ENCODE measurements at regions not wholly inside any gene's neighbourhood (a gene's known extent, or its start where the extent isn't known, plus 50 kb on each side); places are given as distances from the start of the nearest gene placed in this dataset.

- no peaks in the 10 kb centered on the region for H3K9me3 ChIP-seq (ENCODE audit: control insufficient read depth, low read length)
- no peak overlapping the region for H3K4me3 ChIP-seq (ENCODE audit: low read length in 2 of 2)
- DNase-seq = no peak
- no peaks in the 10 kb centered on the region for H3K36me3 ChIP-seq (ENCODE audit: control insufficient read depth in 1 of 2, insufficient read depth in 2 of 2, low read length in 1 of 2)
- intact Hi-C loops (cut with DNase I) = no loop called here
- H3K4me1 ChIP-seq (ENCODE audit: control insufficient read depth in 1 of 2, insufficient read depth in 2 of 2, low read length in 2 of 2) = no peaks in the 10 kb centered on the region
- no peaks in the 10 kb centered on the region for H3K27me3 ChIP-seq (ENCODE audit: control insufficient read depth in 1 of 2, insufficient read depth in 2 of 2, low read length in 1 of 2)
- no peak overlapping the region for H3K27ac ChIP-seq (ENCODE audit: low read depth in 1 of 2, low read length in 2 of 2)
- ATAC-seq (ENCODE audit: low FRiP score) = no peak
These were observed 229.7 kb downstream of the NECTIN3 start for GRCh38 chr3:111301238-111301798.

- Histone ChIP-seq H3K4me3 (ENCODE audit: low read length in 2 of 2) (no peak overlapping the region), H3K27me3 (ENCODE audit: control insufficient read depth in 1 of 2, insufficient read depth in 2 of 2, low read length in 1 of 2) (no peaks in the 10 kb centered on the region), H3K36me3 (ENCODE audit: control insufficient read depth in 1 of 2, insufficient read depth in 2 of 2, low read length in 1 of 2) (no peaks in the 10 kb centered on the region), H3K4me1 (ENCODE audit: control insufficient read depth in 1 of 2, insufficient read depth in 2 of 2, low read length in 2 of 2) (no peaks in the 10 kb centered on the region), H3K9me3 (ENCODE audit: control insufficient read depth, low read length) (no peaks in the 10 kb centered on the region), H3K27ac (ENCODE audit: low read depth in 1 of 2, low read length in 2 of 2) (no peak overlapping the region)
- ATAC-seq (ENCODE audit: low FRiP score) (no peak), DNase-seq (no peak)
- WGBS, 2 donors = 93 to 98% methylated on average over 1 of the region's 1 CpG
- intact Hi-C loops (cut with DNase I) = no loop called here
These were observed 230.4 kb downstream of the NECTIN3 start for GRCh38 chr3:111302063-111302462.

GRCh38 chr3:111303760-111304159 is 232.1 kb downstream of the NECTIN3 start:
- no peak overlapping the region for H3K4me3 ChIP-seq (ENCODE audit: low read length in 2 of 2)
- no peaks in the 10 kb centered on the region for H3K36me3 ChIP-seq (ENCODE audit: control insufficient read depth in 1 of 2, insufficient read depth in 2 of 2, low read length in 1 of 2)
- ATAC-seq (ENCODE audit: low FRiP score) (no peak), DNase-seq (no peak)
- H3K27ac ChIP-seq (ENCODE audit: low read depth in 1 of 2, low read length in 2 of 2) = no peak overlapping the region
- H3K4me1 ChIP-seq (ENCODE audit: control insufficient read depth in 1 of 2, insufficient read depth in 2 of 2, low read length in 2 of 2) = no peaks in the 10 kb centered on the region
- H3K27me3 ChIP-seq (ENCODE audit: control insufficient read depth in 1 of 2, insufficient read depth in 2 of 2, low read length in 1 of 2) = no peaks in the 10 kb centered on the region
- intact Hi-C loops (cut with DNase I) = no loop called here
- WGBS, 2 donors = 63 to 80% methylated on average over 1 of the region's 1 CpG
- H3K9me3 ChIP-seq (ENCODE audit: control insufficient read depth, low read length) = no peaks in the 10 kb centered on the region

GRCh38 chr3:111307676-111308075 is 234.3 kb upstream of the CD96 start:
- Histone ChIP-seq H3K36me3 (ENCODE audit: control insufficient read depth in 1 of 2, insufficient read depth in 2 of 2, low read length in 1 of 2) (no peaks in the 10 kb centered on the region), H3K9me3 (ENCODE audit: control insufficient read depth, low read length) (no peaks in the 10 kb centered on the region), H3K27me3 (ENCODE audit: control insufficient read depth in 1 of 2, insufficient read depth in 2 of 2, low read length in 1 of 2) (no peaks in the 10 kb centered on the region), H3K4me3 (ENCODE audit: low read length in 2 of 2) (no peak overlapping the region), H3K27ac (ENCODE audit: low read depth in 1 of 2, low read length in 2 of 2) (no peak overlapping the region), H3K4me1 (ENCODE audit: control insufficient read depth in 1 of 2, insufficient read depth in 2 of 2, low read length in 2 of 2) (no peaks in the 10 kb centered on the region)
- DNase-seq (no peak), ATAC-seq (ENCODE audit: low FRiP score) (no peak)
- intact Hi-C loops (cut with DNase I) = no loop called here
- 82 to 85% methylated on average over 1 of the region's 1 CpG for WGBS, 2 donors

GRCh38 chr3:111311126-111311525 is 230.9 kb upstream of the CD96 start:
- intact Hi-C loops (cut with DNase I) = no loop called here
- Histone ChIP-seq H3K9me3 (ENCODE audit: control insufficient read depth, low read length) (no peaks in the 10 kb centered on the region), H3K27me3 (ENCODE audit: control insufficient read depth in 1 of 2, insufficient read depth in 2 of 2, low read length in 1 of 2) (no peaks in the 10 kb centered on the region), H3K36me3 (ENCODE audit: control insufficient read depth in 1 of 2, insufficient read depth in 2 of 2, low read length in 1 of 2) (no peaks in the 10 kb centered on the region), H3K4me1 (ENCODE audit: control insufficient read depth in 1 of 2, insufficient read depth in 2 of 2, low read length in 2 of 2) (peaks cover 0 to 7% of the 10 kb centered on the region in 2 donors), H3K4me3 (ENCODE audit: low read length in 2 of 2) (no peak overlapping the region), H3K27ac (ENCODE audit: low read depth in 1 of 2, low read length in 2 of 2) (no peak overlapping the region)
- no peak for ATAC-seq (ENCODE audit: low FRiP score)
- DNase-seq = no peak

- intact Hi-C loops (cut with DNase I) = no loop called here
These were observed 230.2 kb upstream of the CD96 start for GRCh38 chr3:111311709-111312235.

GRCh38 chr3:111314181-111314873 is 227.7 kb upstream of the CD96 start:
- intact Hi-C loops (cut with DNase I) = no loop called here

More at GRCh38 chr3:111311709-111312235, 230.2 kb upstream of the CD96 start:
- Histone ChIP-seq H3K27ac (ENCODE audit: low read depth in 1 of 2, low read length in 2 of 2) (no peak overlapping the region), H3K9me3 (ENCODE audit: control insufficient read depth, low read length) (no peaks in the 10 kb centered on the region), H3K4me3 (ENCODE audit: low read length in 2 of 2) (no peak overlapping the region), H3K36me3 (ENCODE audit: control insufficient read depth in 1 of 2, insufficient read depth in 2 of 2, low read length in 1 of 2) (no peaks in the 10 kb centered on the region), H3K4me1 (ENCODE audit: control insufficient read depth in 1 of 2, insufficient read depth in 2 of 2, low read length in 2 of 2) (peaks cover 0 to 7% of the 10 kb centered on the region in 2 donors), H3K27me3 (ENCODE audit: control insufficient read depth in 1 of 2, insufficient read depth in 2 of 2, low read length in 1 of 2) (no peaks in the 10 kb centered on the region)
- WGBS, 2 donors = 61 to 69% methylated on average over 2 of the region's 2 CpGs
- ATAC-seq (ENCODE audit: low FRiP score) = no peak
- DNase-seq = no peak

GRCh38 chr3:111314898-111315297 is 227.1 kb upstream of the CD96 start:
- ATAC-seq (ENCODE audit: low FRiP score) = no peak
- intact Hi-C loops (cut with DNase I) = no loop called here
- WGBS, 2 donors = 2 to 7% methylated on average over 5 of the region's 5 CpGs

More at GRCh38 chr3:111314181-111314873, 227.7 kb upstream of the CD96 start:
- H3K9me3 ChIP-seq (ENCODE audit: control insufficient read depth, low read length) = no peaks in the 10 kb centered on the region
- no peak overlapping the region for H3K4me3 ChIP-seq (ENCODE audit: low read length in 2 of 2)
- no peaks in the 10 kb centered on the region for H3K36me3 ChIP-seq (ENCODE audit: control insufficient read depth in 1 of 2, insufficient read depth in 2 of 2, low read length in 1 of 2)
- H3K27me3 ChIP-seq (ENCODE audit: control insufficient read depth in 1 of 2, insufficient read depth in 2 of 2, low read length in 1 of 2) = no peaks in the 10 kb centered on the region
- ATAC-seq (ENCODE audit: low FRiP score) (no peak), DNase-seq (no peak)
- H3K4me1 ChIP-seq (ENCODE audit: control insufficient read depth in 1 of 2, insufficient read depth in 2 of 2, low read length in 2 of 2) = peaks cover 0 to 7% of the 10 kb centered on the region in 2 donors
- no peak overlapping the region for H3K27ac ChIP-seq (ENCODE audit: low read depth in 1 of 2, low read length in 2 of 2)

GRCh38 chr3:111315930-111316587 is 225.9 kb upstream of the CD96 start:
- H3K9me3 ChIP-seq (ENCODE audit: control insufficient read depth, low read length) = no peaks in the 10 kb centered on the region
- H3K27ac ChIP-seq (ENCODE audit: low read depth in 1 of 2, low read length in 2 of 2) = no peak overlapping the region
- DNase-seq = no peak
- no peak for ATAC-seq (ENCODE audit: low FRiP score)
- intact Hi-C loops (cut with DNase I) = no loop called here
- no peaks in the 10 kb centered on the region for H3K36me3 ChIP-seq (ENCODE audit: control insufficient read depth in 1 of 2, insufficient read depth in 2 of 2, low read length in 1 of 2)
- H3K27me3 ChIP-seq (ENCODE audit: control insufficient read depth in 1 of 2, insufficient read depth in 2 of 2, low read length in 1 of 2) = no peaks in the 10 kb centered on the region
- 53 to 56% methylated on average over 4 of the region's 4 CpGs for WGBS, 2 donors
- H3K4me1 ChIP-seq (ENCODE audit: control insufficient read depth in 1 of 2, insufficient read depth in 2 of 2, low read length in 2 of 2) = peaks cover 0 to 7% of the 10 kb centered on the region in 2 donors
- H3K4me3 ChIP-seq (ENCODE audit: low read length in 2 of 2) = no peak overlapping the region

More at GRCh38 chr3:111314898-111315297, 227.1 kb upstream of the CD96 start:
- Histone ChIP-seq H3K27me3 (ENCODE audit: control insufficient read depth in 1 of 2, insufficient read depth in 2 of 2, low read length in 1 of 2) (no peaks in the 10 kb centered on the region), H3K36me3 (ENCODE audit: control insufficient read depth in 1 of 2, insufficient read depth in 2 of 2, low read length in 1 of 2) (no peaks in the 10 kb centered on the region), H3K4me3 (ENCODE audit: low read length in 2 of 2) (no peak overlapping the region), H3K27ac (ENCODE audit: low read depth in 1 of 2, low read length in 2 of 2) (no peak overlapping the region), H3K9me3 (ENCODE audit: control insufficient read depth, low read length) (no peaks in the 10 kb centered on the region), H3K4me1 (ENCODE audit: control insufficient read depth in 1 of 2, insufficient read depth in 2 of 2, low read length in 2 of 2) (peaks cover 0 to 7% of the 10 kb centered on the region in 2 donors)
- no peak for DNase-seq
